Kidney epithelial cell (primary cell): ENCODE measurements at regions not wholly inside any gene's neighbourhood (a gene's known extent, or its start where the extent isn't known, plus 50 kb on each side); places are given as distances from the start of the nearest gene placed in this dataset.
"Not testable (repeated sequence)": the region's sequence is repeated elsewhere in the genome, so short reads cannot be mapped to it uniquely, and the experiment has no call there.

Experiments
- DNase-seq: peaks from one replicate; pipeline ENCODE4 v3.0.0-alpha.2; 2010; ENCODE audit warnings: low read depth
- H3K27me3 ChIP-seq: 2 replicates; pipeline ENCODE4 v1.6.0; 2011; ENCODE audit warnings: low read length; ENCODE audit not compliant: control insufficient read depth, insufficient read depth
- H3K36me3 ChIP-seq: 2 replicates; pipeline ENCODE4 v1.5.1; 2011; ENCODE audit warnings: low read length; ENCODE audit not compliant: control insufficient read depth, insufficient read depth
- H3K4me3 ChIP-seq: 2 replicates; pipeline ENCODE4 v1.5.1; 2011; ENCODE audit warnings: low read depth, mild to moderate bottlenecking, control low read depth, low read length
- TF ChIP-seq, protein P1 (sequence below): IDR thresholded peaks from 2 replicates; pipeline ENCODE4 v1.5.1; 2011; ENCODE audit warnings: mild to moderate bottlenecking, moderate library complexity, low read length, control low read depth, inconsistent platforms; ENCODE audit not compliant: insufficient read depth, poor library complexity, severe bottlenecking

GRCh38 chr5:91599863-91600262, 216.7 kb upstream of the ARRDC3 start:
- no peak for DNase-seq
- Histone ChIP-seq H3K36me3 (no peaks in the 10 kb centered on the region), H3K4me3 (no peak overlapping the region), H3K27me3 (no peaks in the 10 kb centered on the region)
- TF ChIP-seq, protein P1, sequence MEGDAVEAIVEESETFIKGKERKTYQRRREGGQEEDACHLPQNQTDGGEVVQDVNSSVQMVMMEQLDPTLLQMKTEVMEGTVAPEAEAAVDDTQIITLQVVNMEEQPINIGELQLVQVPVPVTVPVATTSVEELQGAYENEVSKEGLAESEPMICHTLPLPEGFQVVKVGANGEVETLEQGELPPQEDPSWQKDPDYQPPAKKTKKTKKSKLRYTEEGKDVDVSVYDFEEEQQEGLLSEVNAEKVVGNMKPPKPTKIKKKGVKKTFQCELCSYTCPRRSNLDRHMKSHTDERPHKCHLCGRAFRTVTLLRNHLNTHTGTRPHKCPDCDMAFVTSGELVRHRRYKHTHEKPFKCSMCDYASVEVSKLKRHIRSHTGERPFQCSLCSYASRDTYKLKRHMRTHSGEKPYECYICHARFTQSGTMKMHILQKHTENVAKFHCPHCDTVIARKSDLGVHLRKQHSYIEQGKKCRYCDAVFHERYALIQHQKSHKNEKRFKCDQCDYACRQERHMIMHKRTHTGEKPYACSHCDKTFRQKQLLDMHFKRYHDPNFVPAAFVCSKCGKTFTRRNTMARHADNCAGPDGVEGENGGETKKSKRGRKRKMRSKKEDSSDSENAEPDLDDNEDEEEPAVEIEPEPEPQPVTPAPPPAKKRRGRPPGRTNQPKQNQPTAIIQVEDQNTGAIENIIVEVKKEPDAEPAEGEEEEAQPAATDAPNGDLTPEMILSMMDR, result no peak

DNA sequence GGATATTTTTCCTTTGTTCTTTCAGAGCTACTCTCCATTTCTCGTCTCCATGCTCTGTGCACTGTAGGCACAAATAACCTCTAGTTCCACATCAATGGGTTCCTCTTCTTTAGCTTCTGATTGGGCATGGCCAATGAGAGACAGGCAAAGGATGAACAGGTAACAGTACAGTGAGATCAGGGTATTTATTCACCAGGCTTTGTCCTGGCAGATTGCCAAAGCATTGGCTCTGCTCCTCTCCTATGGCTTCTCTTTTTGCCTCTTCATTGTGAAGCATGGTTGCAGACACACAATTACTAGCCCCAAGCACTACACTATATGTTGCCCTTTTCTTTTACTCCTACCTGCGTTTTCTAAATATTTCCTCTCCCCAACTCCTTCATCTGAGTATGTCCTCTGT, 215.1 kb upstream of the ARRDC3 start:
- DNase-seq, result no peak
- no peaks in the 10 kb centered on the region for H3K27me3 ChIP-seq
- no peak overlapping the region for H3K4me3 ChIP-seq
- no peaks in the 10 kb centered on the region for H3K36me3 ChIP-seq
- TF ChIP-seq, protein P1, result no peak

DNA sequence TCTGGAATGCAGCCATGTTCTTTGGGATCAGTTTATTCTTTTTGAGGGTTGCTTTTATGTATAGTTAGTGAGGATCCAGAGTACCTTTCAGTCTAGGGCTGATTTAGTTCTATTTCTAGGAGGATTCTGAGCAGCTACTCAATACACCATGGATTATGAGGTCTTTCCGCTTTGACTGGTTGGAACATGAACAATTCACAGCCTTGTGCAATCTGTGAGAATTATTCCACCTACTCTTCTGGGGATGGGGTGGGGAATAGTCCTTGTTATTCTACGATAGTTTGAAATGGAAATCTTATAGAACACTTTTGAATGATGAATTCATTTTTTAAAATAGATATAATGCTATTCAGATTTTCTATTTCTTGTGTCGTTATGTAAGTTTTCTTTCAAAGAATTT, 212.3 kb upstream of the ARRDC3 start:
- H3K27me3 ChIP-seq, result no peaks in the 10 kb centered on the region
- no peak for DNase-seq
- H3K36me3 ChIP-seq, result no peaks in the 10 kb centered on the region
- H3K4me3 ChIP-seq, result no peak overlapping the region
- TF ChIP-seq, protein P1, result no peak

- Histone ChIP-seq H3K4me3 (no peak overlapping the region), H3K36me3 (no peaks in the 10 kb centered on the region), H3K27me3 (no peaks in the 10 kb centered on the region)
- no peak for DNase-seq
- TF ChIP-seq, protein P1, result no peak
These were observed 208.0 kb upstream of the ARRDC3 start for GRCh38 chr5:91591076-91591475.

- no peaks in the 10 kb centered on the region for H3K27me3 ChIP-seq
- H3K4me3 ChIP-seq, result no peak overlapping the region
- TF ChIP-seq, protein P1, result no peak
- H3K36me3 ChIP-seq, result no peaks in the 10 kb centered on the region
- DNase-seq, result no peak
These were observed 203.1 kb upstream of the ARRDC3 start for GRCh38 chr5:91586232-91586631.

- DNase-seq, result no peak
- no peak overlapping the region for H3K4me3 ChIP-seq
- H3K27me3 ChIP-seq, result no peaks in the 10 kb centered on the region
- TF ChIP-seq, protein P1, result no peak
- no peaks in the 10 kb centered on the region for H3K36me3 ChIP-seq
These were observed 201.2 kb upstream of the ARRDC3 start for GRCh38 chr5:91584352-91584751.

- not testable (repeated sequence) for H3K36me3 ChIP-seq, H3K27me3 ChIP-seq, H3K4me3 ChIP-seq, DNase-seq
These were observed 182.9 kb upstream of the ARRDC3 start for GRCh38 chr5:91566012-91566411.
